Tibial nerve (tissue), 4 donors: ENCODE measurements at regions not wholly inside any gene's neighbourhood (a gene's known extent, or its start where the extent isn't known, plus 50 kb on each side); places are given as distances from the start of the nearest gene placed in this dataset.
A peak's percentile ranks its signal among the peaks of the same experiment; 100 is the strongest.

ENCODE experiments used
- DNase-seq, 2 donors: peaks; one replicate each; pipeline ENCODE4 v3.0.0-alpha.2; 2019; ENCODE audit warnings: low spot score in 2 of 2
- H3K27ac ChIP-seq, 4 donors: fragments of 200-600 bp; sonication (generic) in 3 of 4; one replicate each; pipeline ENCODE4 v1.5.1; 2017 to 2019; ENCODE audit warnings: mild to moderate bottlenecking in 1 of 4
- H3K27me3 ChIP-seq, 2 donors: fragments of 200-600 bp; sonication (generic) in 1 of 2; one replicate each; pipeline versions ENCODE4 v1.5.1 to v1.6.0; 2017 to 2019
- H3K36me3 ChIP-seq, 3 donors: fragments of 200-600 bp; sonication (generic); one replicate each; pipeline ENCODE4 v1.5.1; 2018 to 2019
- H3K4me1 ChIP-seq, 4 donors: fragments of 200-600 bp; sonication (generic) in 3 of 4; one replicate each; pipeline ENCODE4 v1.5.1; 2017 to 2019
- H3K4me3 ChIP-seq, 4 donors: fragments of 200-600 bp; sonication (generic) in 3 of 4; one replicate each; pipeline ENCODE4 v1.5.1; 2017 to 2019; ENCODE audit warnings: mild to moderate bottlenecking in 1 of 4, moderate library complexity in 1 of 4
- H3K9me3 ChIP-seq, 4 donors: fragments of 200-600 bp; sonication (generic) in 3 of 4; one replicate each; pipeline ENCODE4 v1.5.1; 2017 to 2019
- CTCF ChIP-seq, 5 experiments: fragments of 200-600 bp in 3 of 5; fragments of 450-650 bp in 2 of 5; sonication (generic) in 3 of 5; IDR thresholded peaks; one replicate each; pipeline ENCODE4 v1.5.1; 2016 to 2019; ENCODE audit warnings: antibody characterized with exemption in 5 of 5, mild to moderate bottlenecking in 3 of 5, moderate library complexity in 2 of 5
- EP300 ChIP-seq, 2 donors: sonication (generic); formaldehyde crosslinking; IDR thresholded peaks; one replicate each; pipeline ENCODE4 v1.6.1; 2017; ENCODE audit warnings: antibody characterized with exemption in 2 of 2, mild to moderate bottlenecking in 1 of 2
- POLR2A ChIP-seq, 2 donors: fragments of 450-650 bp; IDR thresholded peaks; one replicate each; pipeline ENCODE4 v1.6.1; 2017; ENCODE audit warnings: antibody characterized with exemption in 2 of 2, mild to moderate bottlenecking in 2 of 2, moderate library complexity in 2 of 2
- WGBS, 2 donors: methylation state at CpG; one replicate each; pipeline ENCODE4 v1.1.5; 2018; 5-methylcytosine and 5-hydroxymethylcytosine counted together

- WGBS, 2 donors: 58 to 71% methylated on average over 1 of the region's 1 CpG
- peaks cover 0 to 17% (median 6%) of the 10 kb centered on the region in 4 donors for H3K4me1 ChIP-seq
- H3K4me3 ChIP-seq: no peak overlapping the region
- H3K36me3 ChIP-seq: no peaks in the 10 kb centered on the region
- no peaks in the 10 kb centered on the region for H3K9me3 ChIP-seq
- H3K27me3 ChIP-seq: peaks cover 0 to 22% of the 10 kb centered on the region in 2 donors
- TF ChIP-seq CTCF (IDR thresholded peaks at IDR 0.05) (no peak), EP300 (IDR thresholded peaks at IDR 0.05) (no peak), POLR2A (IDR thresholded peaks at IDR 0.05) (no peak)
- DNase-seq: no peak
- no peak overlapping the region for H3K27ac ChIP-seq
Measured at GRCh38 chr15:47188758-47189507, 528.4 kb upstream of the SEMA6D start.

GRCh38 chr15:47194718-47195117, 522.6 kb upstream of the SEMA6D start:
- Histone ChIP-seq H3K36me3 (no peaks in the 10 kb centered on the region), H3K27ac (no peak overlapping the region), H3K4me1 (peaks cover 0 to 14% (median 0%) of the 10 kb centered on the region in 4 donors), H3K27me3 (no peaks in the 10 kb centered on the region), H3K9me3 (no peaks in the 10 kb centered on the region), H3K4me3 (no peak overlapping the region)
- no peak for DNase-seq
- 36 to 44% methylated on average over 2 of the region's 2 CpGs for WGBS, 2 donors
- TF ChIP-seq CTCF (IDR thresholded peaks at IDR 0.05): peak in 1 of 5 experiments; percentile 36
- TF ChIP-seq POLR2A (IDR thresholded peaks at IDR 0.05): no peak

- 0 to 3% methylated on average over 4 of the region's 4 CpGs for WGBS, 2 donors
Measured at GRCh38 chr15:47196048-47196447, 521.3 kb upstream of the SEMA6D start.

GRCh38 chr15:47203993-47204392, 513.3 kb upstream of the SEMA6D start:
- H3K4me1 ChIP-seq: no peaks in the 10 kb centered on the region
- no peaks in the 10 kb centered on the region for H3K36me3 ChIP-seq
- no peak overlapping the region for H3K27ac ChIP-seq
- H3K9me3 ChIP-seq: no peaks in the 10 kb centered on the region
- no peak overlapping the region for H3K4me3 ChIP-seq
- 80 to 89% methylated on average over 1 of the region's 1 CpG for WGBS, 2 donors
- no peak for DNase-seq
- TF ChIP-seq POLR2A (IDR thresholded peaks at IDR 0.05): no peak
- no peak for TF ChIP-seq CTCF (IDR thresholded peaks at IDR 0.05)
- no peak for TF ChIP-seq EP300 (IDR thresholded peaks at IDR 0.05)
- H3K27me3 ChIP-seq: no peaks in the 10 kb centered on the region

More at GRCh38 chr15:47196048-47196447, 521.3 kb upstream of the SEMA6D start:
- no peak overlapping the region for H3K27ac ChIP-seq
- TF ChIP-seq EP300 (IDR thresholded peaks at IDR 0.05) (no peak), POLR2A (IDR thresholded peaks at IDR 0.05) (no peak), CTCF (IDR thresholded peaks at IDR 0.05) (peak; percentile 69 to 89 (median 78))
- H3K36me3 ChIP-seq: no peaks in the 10 kb centered on the region
- H3K9me3 ChIP-seq: no peaks in the 10 kb centered on the region
- H3K27me3 ChIP-seq: no peaks in the 10 kb centered on the region
- peaks cover 0 to 14% (median 0%) of the 10 kb centered on the region in 4 donors for H3K4me1 ChIP-seq
- peak; percentile 35 to 57 for DNase-seq
- H3K4me3 ChIP-seq: no peak overlapping the region

GRCh38 chr15:47206358-47206978, 510.8 kb upstream of the SEMA6D start:
- 67 to 75% methylated on average over 7 of the region's 7 CpGs for WGBS, 2 donors
- Histone ChIP-seq H3K4me3 (no peak overlapping the region), H3K27me3 (no peaks in the 10 kb centered on the region), H3K9me3 (no peaks in the 10 kb centered on the region), H3K27ac (no peak overlapping the region), H3K36me3 (no peaks in the 10 kb centered on the region), H3K4me1 (no peaks in the 10 kb centered on the region)
- TF ChIP-seq POLR2A (IDR thresholded peaks at IDR 0.05) (no peak), EP300 (IDR thresholded peaks at IDR 0.05) (no peak), CTCF (IDR thresholded peaks at IDR 0.05) (no peak)
- DNase-seq: no peak
